ENCODE measurements at regions not wholly inside any gene's neighbourhood (a gene's known extent, or its start where the extent isn't known, plus 50 kb on each side); places are given as distances from the start of the nearest gene placed in this dataset.

DNA sequence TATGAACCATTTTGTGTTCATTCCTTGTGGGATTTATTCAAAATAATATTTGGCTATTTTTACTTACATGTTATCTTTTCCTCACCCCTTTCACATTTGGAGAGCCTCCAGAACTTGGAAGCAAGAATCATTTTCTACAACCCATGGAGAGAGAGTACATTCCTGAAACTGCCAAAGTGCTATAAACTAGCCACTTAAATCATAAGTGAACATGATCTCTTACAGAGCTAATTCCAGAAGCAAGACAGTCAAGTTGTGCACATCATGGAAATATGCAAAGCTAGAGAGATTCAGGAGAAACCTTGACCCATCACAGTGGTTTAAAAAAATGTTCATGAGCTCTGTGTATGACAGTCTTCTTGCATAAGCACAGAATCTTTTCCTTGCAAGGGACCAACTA, 883.6 kb upstream of the C9orf72 start:
- Histone ChIP-seq H2AK5ac (ENCODE audit: low read depth, low read length) (no peak overlapping the region), H4K8ac (ENCODE audit: extremely low read depth, insufficient read depth, low read length) (no peak overlapping the region), H2AFZ (ENCODE audit: low read length) (no peak overlapping the region), H3K79me2 (ENCODE audit: control insufficient read depth in 1 of 2, insufficient read depth in 2 of 2, low read length in 2 of 2) (no peaks in the 10 kb centered on the region), H2BK12ac (ENCODE audit: low read depth, low read length) (no peak overlapping the region), H3K18ac (ENCODE audit: extremely low read depth, low read length) (no peak overlapping the region), H2BK15ac (ENCODE audit: low read length) (no peak overlapping the region), H3K14ac (ENCODE audit: insufficient read length) (no peak overlapping the region), H4K91ac (replicated peaks; ENCODE audit: insufficient read length, low read length) (no peak overlapping the region), H4K5ac (ENCODE audit: insufficient read length, low read depth, low read length) (no peak overlapping the region), H3K56ac (replicated peaks; ENCODE audit: insufficient read length, low read depth, low read length) (no peak overlapping the region), H3K4me2 (ENCODE audit: insufficient read depth in 1 of 2, low read depth in 2 of 2, low read length in 2 of 2) (no peak overlapping the region), H3K23me2 (ENCODE audit: low read depth, low read length) (no peaks in the 10 kb centered on the region), H3K79me1 (ENCODE audit: low read depth, low read length) (no peaks in the 10 kb centered on the region), H2BK20ac (ENCODE audit: low read length) (no peak overlapping the region), H3K4me1 (replicated peaks in 1 of 4; ENCODE audit: control insufficient read depth in 3 of 4, insufficient read depth in 4 of 4, low read length in 3 of 4) (no peaks in the 10 kb centered on the region), H4K20me1 (replicated peaks in 1 of 2; ENCODE audit: control insufficient read depth in 1 of 2, insufficient read depth in 2 of 2, low read length in 2 of 2) (no peaks in the 10 kb centered on the region), H3K23ac (ENCODE audit: insufficient read length) (no peak overlapping the region), H3K36me3 (ENCODE audit: control insufficient read depth in 2 of 4, insufficient read depth in 4 of 4, low read length in 3 of 4) (no peaks in the 10 kb centered on the region), H3K27me3 (replicated peaks in 1 of 4; ENCODE audit: control insufficient read depth in 3 of 4, extremely low read depth in 1 of 4, insufficient read depth in 3 of 4, low read length in 3 of 4) (no peaks in the 10 kb centered on the region), H2BK120ac (replicated peaks; ENCODE audit: low read depth, low read length) (no peak overlapping the region), H3K4ac (replicated peaks; ENCODE audit: insufficient read length, low read depth, low read length) (no peak overlapping the region), H2BK5ac (ENCODE audit: low read depth, low read length) (no peak overlapping the region), H3K27ac (ENCODE audit: low read depth, low read length) (no peak overlapping the region), H3K9me3 (ENCODE audit: insufficient read depth in 2 of 2, low read depth in 1 of 2, low read length in 1 of 2) (no peaks in the 10 kb centered on the region), H3K9ac (replicated peaks in 1 of 4; ENCODE audit: extremely low read depth in 1 of 4, low read depth in 3 of 4, low read length in 3 of 4) (no peak overlapping the region), H3K4me3 (ENCODE audit: extremely low read depth in 1 of 4, insufficient read depth in 2 of 4, low read depth in 3 of 4, low read length in 4 of 4) (no peak overlapping the region)
- ChIA-PET CTCF (ENCODE audit: partially characterized antibody) (no interaction called here), POLR2A (ENCODE audit: partially characterized antibody) (no interaction called here)
- DNase-seq (ENCODE audit: low read depth in 1 of 2, low spot score in 2 of 2) (no peak), FAIRE-seq (no peak)
- TF ChIP-seq KDM1A (IDR thresholded peaks at IDR 0.05; ENCODE audit: borderline replicate concordance, low read length) (no peak), BRCA1 (IDR thresholded peaks at IDR 0.05; ENCODE audit: low read depth, low read length) (no peak), ZNF274 (IDR thresholded peaks at IDR 0.05; ENCODE audit: borderline replicate concordance, extremely low read depth, low read length) (no peak), SAP30 (IDR thresholded peaks at IDR 0.05; ENCODE audit: insufficient read depth, insufficient replicate concordance, low read length) (no peak), JUN (IDR thresholded peaks at IDR 0.05; ENCODE audit: low read depth, low read length) (no peak), TAF7 (optimal IDR thresholded peaks at IDR 0.05; ENCODE audit: borderline replicate concordance, low read depth, low read length) (no peak), ASH2L (IDR thresholded peaks at IDR 0.05; ENCODE audit: low read length) (no peak), SP2 (IDR thresholded peaks at IDR 0.05; ENCODE audit: low read length) (no peak)
